ENCODE measurements at regions not wholly inside any gene's neighbourhood (a gene's known extent, or its start where the extent isn't known, plus 50 kb on each side); places are given as distances from the start of the nearest gene placed in this dataset.

DNA sequence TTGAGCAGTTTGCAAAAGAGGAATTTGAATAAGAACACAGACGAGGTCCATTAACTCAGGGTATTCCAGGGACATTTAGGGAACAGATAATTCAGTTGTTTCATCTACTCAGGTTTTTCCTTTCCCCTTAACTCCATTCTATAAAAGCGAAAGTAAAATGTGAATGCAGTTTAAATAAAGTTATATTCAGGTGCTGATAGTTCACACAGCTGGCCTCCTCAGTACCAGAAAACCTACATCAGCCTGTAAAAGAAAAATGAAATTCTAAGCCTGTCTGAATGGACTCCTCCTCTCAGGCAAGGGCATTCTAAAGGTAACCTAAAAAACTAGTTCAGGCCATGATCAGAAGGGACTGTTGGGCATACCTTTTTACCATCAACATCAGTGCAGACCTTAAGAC lies 873.8 kb downstream of the SUCLG1 start:
- H3K4me3 ChIP-seq (ENCODE audit: control insufficient read depth, low read depth, low read length), result no peak overlapping the region
- TF ChIP-seq, protein P1, sequence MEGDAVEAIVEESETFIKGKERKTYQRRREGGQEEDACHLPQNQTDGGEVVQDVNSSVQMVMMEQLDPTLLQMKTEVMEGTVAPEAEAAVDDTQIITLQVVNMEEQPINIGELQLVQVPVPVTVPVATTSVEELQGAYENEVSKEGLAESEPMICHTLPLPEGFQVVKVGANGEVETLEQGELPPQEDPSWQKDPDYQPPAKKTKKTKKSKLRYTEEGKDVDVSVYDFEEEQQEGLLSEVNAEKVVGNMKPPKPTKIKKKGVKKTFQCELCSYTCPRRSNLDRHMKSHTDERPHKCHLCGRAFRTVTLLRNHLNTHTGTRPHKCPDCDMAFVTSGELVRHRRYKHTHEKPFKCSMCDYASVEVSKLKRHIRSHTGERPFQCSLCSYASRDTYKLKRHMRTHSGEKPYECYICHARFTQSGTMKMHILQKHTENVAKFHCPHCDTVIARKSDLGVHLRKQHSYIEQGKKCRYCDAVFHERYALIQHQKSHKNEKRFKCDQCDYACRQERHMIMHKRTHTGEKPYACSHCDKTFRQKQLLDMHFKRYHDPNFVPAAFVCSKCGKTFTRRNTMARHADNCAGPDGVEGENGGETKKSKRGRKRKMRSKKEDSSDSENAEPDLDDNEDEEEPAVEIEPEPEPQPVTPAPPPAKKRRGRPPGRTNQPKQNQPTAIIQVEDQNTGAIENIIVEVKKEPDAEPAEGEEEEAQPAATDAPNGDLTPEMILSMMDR (IDR thresholded peaks at IDR 0.05; ENCODE audit: control insufficient read depth, insufficient read depth, low read depth, low read length, missing control alignments), result no peak
- no peak for DNase-seq (ENCODE audit: low read depth)

DNA sequence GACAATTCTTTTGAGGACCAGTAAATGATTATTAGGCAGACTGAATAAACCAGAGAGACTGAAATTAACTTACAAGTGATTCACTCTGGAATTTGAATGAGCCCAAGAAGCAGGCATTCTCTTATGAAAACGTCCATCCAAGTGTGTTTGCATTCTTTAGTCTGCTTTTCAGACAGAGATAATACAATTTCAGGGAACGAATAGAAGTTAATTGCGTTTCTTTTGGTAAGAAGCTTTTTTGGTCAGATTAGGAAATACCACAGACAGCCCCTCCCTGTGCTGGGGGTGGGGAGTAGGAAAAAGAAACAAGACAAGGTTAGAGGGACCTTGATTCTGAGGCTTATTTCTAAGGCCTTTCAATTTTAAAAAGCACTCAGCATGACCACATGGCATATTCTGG lies 874.4 kb downstream of the SUCLG1 start:
- DNase-seq (ENCODE audit: low read depth), result peak; percentile 80
- TF ChIP-seq, protein P1 (IDR thresholded peaks at IDR 0.05; ENCODE audit: control insufficient read depth, insufficient read depth, low read depth, low read length, missing control alignments), result no peak
- no peak overlapping the region for H3K4me3 ChIP-seq (ENCODE audit: control insufficient read depth, low read depth, low read length)

DNA sequence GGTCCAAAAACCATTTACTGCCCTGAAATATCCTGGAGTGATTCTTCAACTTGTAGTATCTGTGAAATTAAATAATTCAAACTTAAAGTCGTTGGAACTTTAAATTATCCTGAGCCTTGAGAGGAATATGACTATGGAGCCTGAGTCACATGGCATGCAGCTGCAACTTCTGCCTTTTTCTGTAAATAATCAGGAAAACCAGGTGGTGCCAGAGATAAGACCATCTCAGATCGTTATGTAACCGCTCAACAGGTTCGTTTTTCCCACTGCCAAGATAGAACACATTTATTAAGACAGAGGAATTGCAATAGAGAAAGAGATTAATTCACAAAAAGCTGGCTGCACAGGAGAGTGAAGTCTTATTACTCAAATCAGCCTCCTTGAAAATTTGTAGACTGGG lies 876.5 kb downstream of the SUCLG1 start:
- TF ChIP-seq, protein P1 (IDR thresholded peaks at IDR 0.05; ENCODE audit: control insufficient read depth, insufficient read depth, low read depth, low read length, missing control alignments), result no peak
- H3K4me3 ChIP-seq (ENCODE audit: control insufficient read depth, low read depth, low read length), result no peak overlapping the region
- no peak for DNase-seq (ENCODE audit: low read depth)

DNA sequence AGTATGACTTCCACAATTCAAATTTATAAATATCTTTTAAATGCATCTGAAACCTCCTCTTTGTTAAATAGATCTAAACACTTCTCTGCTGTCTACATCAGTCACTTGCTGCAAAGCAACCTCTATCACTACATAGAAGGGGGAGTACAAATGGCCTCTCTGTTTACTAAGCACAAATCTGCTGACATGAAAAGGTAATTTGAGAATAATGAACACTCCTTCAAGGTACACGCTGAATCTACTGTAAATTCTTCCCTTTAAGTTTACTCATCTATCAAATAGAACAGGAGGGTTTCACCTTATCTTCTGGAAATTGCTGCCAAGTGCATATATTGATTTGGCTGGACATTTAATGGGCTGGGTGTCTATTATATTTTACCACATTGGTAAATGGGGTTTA lies 879.6 kb downstream of the SUCLG1 start:
- TF ChIP-seq, protein P1 (IDR thresholded peaks at IDR 0.05; ENCODE audit: control insufficient read depth, insufficient read depth, low read depth, low read length, missing control alignments), result no peak
- no peak overlapping the region for H3K4me3 ChIP-seq (ENCODE audit: control insufficient read depth, low read depth, low read length)
- DNase-seq (ENCODE audit: low read depth), result no peak

DNA sequence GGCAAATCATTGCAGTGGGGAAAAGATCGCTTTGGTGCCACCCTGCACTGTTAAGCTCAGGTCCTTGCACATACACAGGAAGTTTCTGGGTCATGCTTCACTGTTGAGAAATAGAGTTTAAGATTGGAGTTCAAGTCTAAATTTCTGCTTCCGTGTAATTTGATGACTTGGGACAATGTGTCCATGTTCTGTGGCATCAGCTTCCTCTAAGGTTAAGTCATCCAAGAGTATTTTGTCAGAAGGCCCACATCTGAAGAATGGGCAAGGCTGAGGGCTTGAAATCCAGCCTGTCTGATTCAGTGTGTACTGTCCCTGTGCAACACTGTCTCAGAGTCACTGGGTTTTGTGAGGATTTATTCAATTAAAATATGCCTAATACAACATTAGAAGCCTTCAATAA lies 880.7 kb downstream of the SUCLG1 start:
- DNase-seq (ENCODE audit: low read depth), result no peak
- TF ChIP-seq, protein P1 (IDR thresholded peaks at IDR 0.05; ENCODE audit: control insufficient read depth, insufficient read depth, low read depth, low read length, missing control alignments), result no peak
- H3K4me3 ChIP-seq (ENCODE audit: control insufficient read depth, low read depth, low read length), result no peak overlapping the region

DNA sequence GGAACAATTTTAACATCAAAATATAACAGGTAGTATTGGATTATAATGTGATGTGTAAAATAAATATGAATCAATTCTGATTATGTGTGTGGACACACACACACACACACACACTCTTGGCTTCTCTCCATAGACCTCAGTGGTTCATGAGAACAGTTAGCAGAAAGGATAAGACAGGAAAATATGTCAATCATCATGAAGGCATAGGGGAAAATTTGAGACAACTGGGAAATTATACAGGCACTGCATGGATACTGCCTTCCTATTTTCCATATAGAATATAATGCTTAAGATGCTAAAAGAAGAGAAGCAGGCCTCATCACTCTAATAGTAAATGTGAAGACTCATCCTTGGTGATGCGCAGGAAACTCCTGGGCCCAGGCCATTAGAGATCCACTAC lies 884.5 kb downstream of the SUCLG1 start:
- TF ChIP-seq, protein P1 (IDR thresholded peaks at IDR 0.05; ENCODE audit: control insufficient read depth, insufficient read depth, low read depth, low read length, missing control alignments), result no peak
- DNase-seq (ENCODE audit: low read depth), result no peak
- H3K4me3 ChIP-seq (ENCODE audit: control insufficient read depth, low read depth, low read length), result no peak overlapping the region

DNA sequence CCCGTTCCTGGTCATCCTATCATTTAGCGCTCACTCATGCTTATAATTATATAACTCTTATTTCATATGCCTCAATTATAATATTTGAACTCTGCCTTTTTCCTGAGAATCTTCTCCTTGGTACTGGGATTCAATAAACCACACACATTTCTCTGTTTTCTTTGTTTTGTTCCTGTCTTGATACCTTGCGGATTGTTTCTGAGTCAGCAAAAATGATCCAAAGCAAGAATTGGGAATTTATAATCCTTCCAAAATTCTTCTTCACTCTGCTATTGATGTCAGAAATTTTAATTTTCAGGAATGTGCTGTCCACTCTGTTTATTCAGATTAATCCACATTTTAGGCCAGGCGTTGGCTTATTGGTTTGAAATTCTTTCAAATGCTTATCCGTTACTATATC lies 886.0 kb downstream of the SUCLG1 start:
- H3K4me3 ChIP-seq (ENCODE audit: control insufficient read depth, low read depth, low read length), result no peak overlapping the region
- TF ChIP-seq, protein P1 (IDR thresholded peaks at IDR 0.05; ENCODE audit: control insufficient read depth, insufficient read depth, low read depth, low read length, missing control alignments), result no peak
- no peak for DNase-seq (ENCODE audit: low read depth)
